Loucy (cell line): ENCODE measurements at regions not wholly inside any gene's neighbourhood (a gene's known extent, or its start where the extent isn't known, plus 50 kb on each side); places are given as distances from the start of the nearest gene placed in this dataset.

Source experiments
- CTCF ChIP-seq: fragments of 200-600 bp; sonication (generic); conservative IDR thresholded peaks from 2 replicates; pipeline ENCODE4 v1.5.1; 2014; ENCODE audit warnings: mild to moderate bottlenecking, antibody characterized with exemption, low read length
- EZH2phosphoT487 ChIP-seq: fragments of 200-600 bp; IDR thresholded peaks from 2 replicates; pipeline ENCODE4 v1.6.1; 2018; ENCODE audit warnings: antibody characterized with exemption, mild to moderate bottlenecking, moderate library complexity, borderline replicate concordance

GRCh38 chr6:102717252-102717651, 1323.7 kb downstream of the GRIK2 start:
- TF ChIP-seq CTCF = no peak
- no peak for TF ChIP-seq EZH2phosphoT487
